Trophoblast cell (in vitro differentiated cells and primary cell): ENCODE measurements at regions not wholly inside any gene's neighbourhood (a gene's known extent, or its start where the extent isn't known, plus 50 kb on each side); places are given as distances from the start of the nearest gene placed in this dataset.
A peak's percentile ranks its signal among the peaks of the same experiment; 100 is the strongest.

ENCODE experiments used
- DNase-seq, 2 donors: peaks; one replicate each; pipeline ENCODE4 v3.0.0-alpha.2; 2016
- H2AFZ ChIP-seq: 2 replicates; pipeline ENCODE4 v1.6.1; 2013; ENCODE audit warnings: low read length, moderate library complexity, mild to moderate bottlenecking; ENCODE audit not compliant: insufficient read depth, poor library complexity
- H2AK5ac ChIP-seq: 2 replicates; pipeline ENCODE4 v1.6.1; 2013; ENCODE audit warnings: mild to moderate bottlenecking, low read length
- H2BK120ac ChIP-seq: 2 replicates; pipeline ENCODE4 v1.6.1; 2013; ENCODE audit warnings: low read length, mild to moderate bottlenecking, moderate library complexity; ENCODE audit not compliant: insufficient read depth, poor library complexity
- H2BK12ac ChIP-seq: 2 replicates; pipeline ENCODE4 v1.6.1; 2013; ENCODE audit warnings: mild to moderate bottlenecking, low read length, moderate library complexity
- H2BK5ac ChIP-seq: 2 replicates; pipeline ENCODE4 v1.6.1; 2013; ENCODE audit warnings: low read length, low read depth, moderate library complexity, mild to moderate bottlenecking; ENCODE audit not compliant: poor library complexity
- H3K14ac ChIP-seq: 2 replicates; pipeline ENCODE4 v1.6.1; 2013; ENCODE audit warnings: mild to moderate bottlenecking, low read length
- H3K18ac ChIP-seq: 2 replicates; pipeline ENCODE4 v1.6.1; 2013; ENCODE audit warnings: mild to moderate bottlenecking, low read length
- H3K23ac ChIP-seq: 2 replicates; pipeline ENCODE4 v1.6.1; 2013; ENCODE audit warnings: low read length
- H3K27ac ChIP-seq: 2 replicates; pipeline ENCODE4 v1.5.1; 2013; ENCODE audit warnings: low read depth, mild to moderate bottlenecking, inconsistent platforms, low read length, moderate library complexity
- H3K27me3 ChIP-seq: 2 replicates; pipeline ENCODE4 v1.6.1; 2013; ENCODE audit warnings: inconsistent platforms, mild to moderate bottlenecking, low read length, moderate library complexity; ENCODE audit not compliant: insufficient read depth
- H3K36me3 ChIP-seq, 2 experiments: 1 replicate in 1 of 2; 2 replicates in 1 of 2; pipeline ENCODE4 v1.6.1; 2013; ENCODE audit warnings: low read length in 2 of 2, mild to moderate bottlenecking in 2 of 2, moderate library complexity in 1 of 2; ENCODE audit not compliant: insufficient read depth in 2 of 2, control insufficient read depth in 1 of 2
- H3K4ac ChIP-seq: 2 replicates; pipeline ENCODE4 v1.6.1; 2013; ENCODE audit warnings: low read depth, mild to moderate bottlenecking, low read length, moderate library complexity
- H3K4me1 ChIP-seq, 2 experiments: 1 replicate in 1 of 2; 2 replicates in 1 of 2; pipeline ENCODE4 v1.6.1; 2013; ENCODE audit warnings: low read length in 2 of 2, mild to moderate bottlenecking in 2 of 2, moderate library complexity in 1 of 2; ENCODE audit not compliant: insufficient read depth in 2 of 2, control insufficient read depth in 1 of 2
- H3K4me2 ChIP-seq: 2 replicates; pipeline ENCODE4 v1.6.1; 2013; ENCODE audit warnings: inconsistent platforms, mild to moderate bottlenecking, low read length, moderate library complexity
- H3K4me3 ChIP-seq: 2 replicates; pipeline ENCODE4 v1.5.1; 2013; ENCODE audit warnings: mild to moderate bottlenecking, low read depth, low read length, inconsistent platforms
- H3K79me1 ChIP-seq: one replicate; pipeline ENCODE4 v1.6.1; 2013; ENCODE audit warnings: low read length
- H3K79me2 ChIP-seq: 2 replicates; pipeline ENCODE4 v1.6.1; 2013; ENCODE audit warnings: low read length, mild to moderate bottlenecking; ENCODE audit not compliant: control insufficient read depth, insufficient read depth, poor library complexity
- H3K9ac ChIP-seq: 2 replicates; pipeline ENCODE4 v1.6.1; 2013; ENCODE audit warnings: mild to moderate bottlenecking, low read length
- H3K9me3 ChIP-seq: 2 replicates; pipeline ENCODE4 v1.6.1; 2013; ENCODE audit warnings: low read depth, mild to moderate bottlenecking, control low read depth, inconsistent platforms, low read length; ENCODE audit not compliant: insufficient read depth
- H4K12ac ChIP-seq: 2 replicates; pipeline ENCODE4 v1.6.1; 2013; ENCODE audit warnings: low read depth, mild to moderate bottlenecking, low read length, moderate library complexity
- H4K8ac ChIP-seq: 2 replicates; pipeline ENCODE4 v1.6.1; 2013; ENCODE audit warnings: low read depth, mild to moderate bottlenecking, low read length, moderate library complexity
- H4K91ac ChIP-seq: one replicate; pipeline ENCODE4 v1.6.1; 2013; ENCODE audit warnings: low read depth, mild to moderate bottlenecking, low read length, moderate library complexity
- WGBS: extraction: QIAGEN DNeasy Blood & Tissue Kit; methylation state at CpG from one replicate; pipeline ENCODE4 v1.1.7; 2013; ENCODE audit warnings: missing lambda C conversion rate; ENCODE audit not compliant: insufficient read length, insufficient coverage; ENCODE audit errors: extremely low coverage; 5-methylcytosine and 5-hydroxymethylcytosine counted together

DNA sequence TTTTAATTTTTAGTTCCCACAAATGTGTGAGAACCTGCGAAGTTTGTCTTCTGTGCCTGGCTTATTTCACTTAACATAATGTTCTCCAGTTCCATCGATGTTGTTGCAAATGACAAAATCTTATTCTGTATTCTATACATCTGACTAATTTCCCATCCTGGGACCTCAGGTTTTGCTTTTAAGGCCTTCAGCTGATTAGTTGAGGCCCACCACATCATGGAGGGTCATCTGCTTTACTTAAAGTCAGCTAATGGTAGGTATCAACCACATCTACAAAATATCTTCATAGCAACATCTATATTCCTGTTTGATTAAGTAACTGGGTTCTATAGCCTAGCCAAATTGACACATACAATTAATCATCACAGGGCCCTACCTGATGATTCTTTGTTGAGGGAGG, 534.0 kb downstream of the EFNB2 start:
- H2AFZ ChIP-seq: no peak overlapping the region

DNA sequence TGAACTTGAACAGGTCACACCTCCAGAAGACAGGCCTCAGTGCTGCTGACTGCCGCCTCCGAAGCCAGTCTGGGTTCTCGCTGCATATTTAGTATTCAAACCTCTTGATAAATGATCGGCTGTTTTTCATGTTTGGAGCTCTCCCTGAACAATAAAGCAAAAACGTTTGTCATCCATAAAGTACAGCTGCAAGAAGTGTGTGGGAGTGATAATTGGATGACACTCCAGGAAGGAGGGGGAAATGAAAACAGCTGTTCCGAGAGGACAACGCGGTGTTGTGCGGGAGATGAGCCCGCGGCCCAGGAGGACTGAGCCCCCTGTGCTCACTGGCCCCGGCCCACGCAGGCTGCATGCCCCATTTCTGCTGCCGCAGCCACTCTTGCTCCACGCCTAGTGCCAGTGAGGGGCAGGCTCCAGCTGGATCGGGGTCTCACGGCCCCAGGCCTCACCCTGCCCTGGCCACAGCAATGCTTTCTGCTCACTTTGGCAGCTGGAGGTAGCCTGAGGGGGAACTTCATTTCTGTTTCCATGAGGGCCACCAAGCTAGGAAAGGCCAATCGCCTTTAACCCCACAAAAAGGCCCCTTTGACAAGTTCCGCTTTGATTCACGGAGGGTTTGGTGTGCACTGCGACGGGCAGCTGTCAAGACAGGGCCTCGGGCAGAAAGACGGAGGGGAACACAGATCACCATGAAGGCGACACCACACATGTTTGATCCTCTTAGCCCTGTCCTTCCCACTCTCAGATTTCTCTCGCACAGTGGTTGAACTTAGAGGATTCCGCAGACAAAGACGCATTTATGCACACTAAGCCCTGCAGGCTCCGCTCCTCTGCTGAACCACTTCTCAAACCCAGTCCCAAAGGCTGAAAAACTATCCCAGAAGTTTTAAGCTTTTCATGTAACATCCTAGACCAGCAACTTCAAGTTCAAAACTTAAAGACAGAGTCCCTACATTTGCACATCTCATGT, 537.6 kb downstream of the EFNB2 start:
- no peak overlapping the region for H3K9ac ChIP-seq

More for the DNA sequence above, 534.0 kb downstream of the EFNB2 start:
- Histone ChIP-seq H3K27me3 (no peaks in the 10 kb centered on the region), H2BK12ac (no peak overlapping the region), H3K9ac (no peak overlapping the region), H2AK5ac (no peak overlapping the region), H3K9me3 (no peaks in the 10 kb centered on the region), H3K4me2 (no peak overlapping the region), H2BK120ac (no peak overlapping the region), H3K79me1 (no peaks in the 10 kb centered on the region), H4K91ac (no peak overlapping the region), H2BK5ac (no peak overlapping the region), H3K18ac (no peak overlapping the region), H3K79me2 (no peaks in the 10 kb centered on the region), H3K4me1 (no peaks in the 10 kb centered on the region), H3K4me3 (no peak overlapping the region), H3K36me3 (no peaks in the 10 kb centered on the region), H3K27ac (no peak overlapping the region), H4K8ac (no peak overlapping the region), H3K4ac (no peak overlapping the region), H3K23ac (no peak overlapping the region), H4K12ac (no peak overlapping the region), H3K14ac (no peak overlapping the region)
- DNase-seq: no peak
- no CpG with 5 or more reads among the region's 2 CpGs for WGBS

DNA sequence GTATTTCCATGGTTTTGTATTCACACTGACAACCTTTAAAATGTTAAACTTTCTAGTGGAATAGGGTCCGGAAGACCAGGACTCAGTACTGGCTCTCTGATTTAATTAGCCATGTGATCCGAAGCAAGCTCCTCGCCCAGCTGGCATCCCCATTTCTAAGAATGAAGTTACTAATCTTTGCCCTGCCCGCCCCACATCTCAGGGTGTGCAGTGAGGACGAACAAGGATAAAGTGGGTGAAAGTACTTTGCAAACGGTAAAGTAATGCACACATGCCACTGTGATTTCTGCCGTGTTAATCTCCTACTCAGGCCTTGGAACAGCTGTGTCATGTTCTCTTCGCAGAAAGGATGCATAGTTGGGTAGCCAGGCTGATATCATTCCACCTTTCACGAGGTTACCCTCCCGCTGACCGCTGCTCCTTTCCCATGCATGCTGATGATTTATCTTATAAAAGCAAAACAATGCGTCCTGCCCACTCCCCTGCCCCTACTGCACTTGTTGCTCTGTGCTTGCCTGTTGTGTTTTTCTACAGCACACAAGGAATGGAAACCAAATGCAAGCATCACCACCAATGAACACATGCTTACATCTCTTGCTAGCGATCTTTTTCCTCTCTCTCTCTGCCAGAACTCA, 539.0 kb downstream of the EFNB2 start:
- Histone ChIP-seq H3K27me3 (no peaks in the 10 kb centered on the region), H3K18ac (no peak overlapping the region), H4K91ac (no peak overlapping the region), H3K9me3 (no peaks in the 10 kb centered on the region), H3K14ac (no peak overlapping the region), H3K23ac (no peak overlapping the region), H3K4me3 (no peak overlapping the region), H3K27ac (no peak overlapping the region), H2BK5ac (no peak overlapping the region), H2AK5ac (no peak overlapping the region), H3K79me1 (no peaks in the 10 kb centered on the region), H3K36me3 (no peaks in the 10 kb centered on the region), H4K8ac (no peak overlapping the region), H3K9ac (no peak overlapping the region), H3K4me2 (no peak overlapping the region), H2BK12ac (no peak overlapping the region), H3K4ac (no peak overlapping the region), H2AFZ (no peak overlapping the region), H3K79me2 (no peaks in the 10 kb centered on the region), H4K12ac (no peak overlapping the region), H2BK120ac (no peak overlapping the region), H3K4me1 (no peaks in the 10 kb centered on the region)
- DNase-seq: no peak
- whole genome bisulfite sequencing: no CpG with 5 or more reads among the region's 13 CpGs

More for the DNA sequence above, 537.6 kb downstream of the EFNB2 start:
- no CpG with 5 or more reads among the region's 29 CpGs for WGBS
- no peak overlapping the region for H2BK12ac ChIP-seq
- H3K4ac ChIP-seq: no peak overlapping the region
- H4K8ac ChIP-seq: no peak overlapping the region
- H3K79me2 ChIP-seq: no peaks in the 10 kb centered on the region
- H3K27ac ChIP-seq: no peak overlapping the region
- H3K36me3 ChIP-seq: no peaks in the 10 kb centered on the region
- no peak overlapping the region for H2AK5ac ChIP-seq
- no peak overlapping the region for H4K12ac ChIP-seq
- no peak overlapping the region for H3K4me2 ChIP-seq
- H2AFZ ChIP-seq: no peak overlapping the region
- H3K14ac ChIP-seq: no peak overlapping the region
- no peaks in the 10 kb centered on the region for H3K4me1 ChIP-seq
- H2BK120ac ChIP-seq: no peak overlapping the region
- H3K18ac ChIP-seq: no peak overlapping the region
- no peak overlapping the region for H2BK5ac ChIP-seq
- H3K27me3 ChIP-seq: no peaks in the 10 kb centered on the region
- H3K9me3 ChIP-seq: no peaks in the 10 kb centered on the region
- H3K4me3 ChIP-seq: no peak overlapping the region
- peak; percentile 8 to 45 for DNase-seq
- H3K23ac ChIP-seq: no peak overlapping the region
- H3K79me1 ChIP-seq: no peaks in the 10 kb centered on the region
- H4K91ac ChIP-seq: no peak overlapping the region

DNA sequence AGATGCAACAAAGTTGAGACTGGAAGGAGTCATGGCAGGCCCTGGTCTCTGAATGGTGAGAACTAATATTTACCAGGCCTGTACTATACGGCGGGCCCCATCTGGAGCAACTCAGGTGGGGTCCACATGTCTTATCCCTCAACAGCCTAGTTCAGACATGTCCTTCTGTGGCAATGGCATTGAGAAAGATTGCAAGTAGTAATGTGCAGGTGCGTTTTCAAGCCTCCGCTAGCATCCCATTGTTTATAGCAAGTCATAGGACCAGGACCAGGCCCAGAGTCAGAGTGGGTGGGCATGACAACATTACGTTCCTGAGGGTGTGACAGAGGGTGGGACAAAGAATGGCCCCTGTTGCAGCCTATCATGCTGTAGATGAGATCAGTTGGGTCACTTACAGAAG, 541.1 kb downstream of the EFNB2 start:
- Histone ChIP-seq H3K36me3 (no peaks in the 10 kb centered on the region), H2BK120ac (no peak overlapping the region), H3K4me3 (no peak overlapping the region), H3K4me1 (no peaks in the 10 kb centered on the region), H3K14ac (no peak overlapping the region), H3K4ac (no peak overlapping the region), H4K12ac (no peak overlapping the region), H3K9me3 (no peaks in the 10 kb centered on the region), H2AFZ (no peak overlapping the region), H2BK5ac (no peak overlapping the region), H2AK5ac (no peak overlapping the region), H4K8ac (no peak overlapping the region), H2BK12ac (no peak overlapping the region), H3K18ac (no peak overlapping the region), H3K79me2 (no peaks in the 10 kb centered on the region), H3K23ac (no peak overlapping the region), H3K27me3 (no peaks in the 10 kb centered on the region), H3K9ac (no peak overlapping the region), H3K27ac (no peak overlapping the region), H4K91ac (no peak overlapping the region), H3K4me2 (no peak overlapping the region), H3K79me1 (no peaks in the 10 kb centered on the region)
- no peak for DNase-seq
- WGBS: no CpG with 5 or more reads among the region's 5 CpGs
